CD14-positive monocyte (primary cell): ENCODE measurements at regions not wholly inside any gene's neighbourhood (a gene's known extent, or its start where the extent isn't known, plus 50 kb on each side); places are given as distances from the start of the nearest gene placed in this dataset.

Source experiments
- DNase-seq, 3 donors: peaks; one replicate each; pipeline ENCODE4 v3.0.0-alpha.2; 2011 to 2022
- H2AFZ ChIP-seq: 2 replicates; pipeline ENCODE4 v1.6.0; 2012; ENCODE audit warnings: mild to moderate bottlenecking, low read depth, low read length, inconsistent platforms; ENCODE audit not compliant: insufficient read depth, poor library complexity, severe bottlenecking
- H3K27ac ChIP-seq, 2 donors: 1 replicate in 1 of 2; 2 replicates in 1 of 2; pipeline ENCODE4 v1.5.1; 2012 to 2013; ENCODE audit warnings: low read length in 2 of 2, control low read depth in 1 of 2, inconsistent platforms in 1 of 2, low read depth in 1 of 2, mild to moderate bottlenecking in 1 of 2
- H3K27me3 ChIP-seq, 2 donors: one replicate each; pipeline versions ENCODE4 v1.6.0 to v1.6.1; 2011 to 2013; ENCODE audit warnings: low read length in 2 of 2; ENCODE audit not compliant: control insufficient read depth in 2 of 2, insufficient read depth in 2 of 2
- H3K36me3 ChIP-seq, 2 donors: replicated peaks in 1 of 2; 1 replicate in 1 of 2; 2 replicates in 1 of 2; pipeline versions ENCODE4 v1.5.1 to v1.6.1; 2012 to 2013; ENCODE audit warnings: low read length in 2 of 2, control low read depth in 1 of 2, inconsistent platforms in 1 of 2, mild to moderate bottlenecking in 1 of 2; ENCODE audit not compliant: insufficient read depth in 2 of 2, control insufficient read depth in 1 of 2
- H3K4me1 ChIP-seq, 2 donors: 1 replicate in 1 of 2; 2 replicates in 1 of 2; pipeline versions ENCODE4 v1.5.1 to v1.6.1; 2012 to 2013; ENCODE audit warnings: low read length in 2 of 2, control low read depth in 1 of 2, inconsistent platforms in 1 of 2, mild to moderate bottlenecking in 1 of 2, moderate library complexity in 1 of 2; ENCODE audit not compliant: insufficient read depth in 2 of 2, control insufficient read depth in 1 of 2
- H3K4me2 ChIP-seq: replicated peaks from 2 replicates; pipeline ENCODE3; 2012; ENCODE audit warnings: low read length, moderate library complexity, mild to moderate bottlenecking; ENCODE audit not compliant: poor library complexity, severe bottlenecking; ENCODE audit errors: extremely low read depth
- H3K4me3 ChIP-seq, 3 experiments: fragments of 200-600 bp in 1 of 3; sonication (generic) in 1 of 3; replicated peaks in 1 of 3; 1 replicate in 2 of 3; 2 replicates in 1 of 3; pipeline ENCODE4 v1.5.1; 2011 to 2013; ENCODE audit warnings: low read length in 3 of 3, mild to moderate bottlenecking in 3 of 3, control low read depth in 2 of 3, low read depth in 2 of 3, inconsistent platforms in 1 of 3, moderate library complexity in 1 of 3
- H3K79me2 ChIP-seq: 2 replicates; pipeline ENCODE4 v1.6.0; 2012; ENCODE audit warnings: mild to moderate bottlenecking, control low read depth, inconsistent platforms, low read length, moderate library complexity; ENCODE audit not compliant: insufficient read depth
- H3K9ac ChIP-seq: 2 replicates; pipeline ENCODE4 v1.6.0; 2017; ENCODE audit warnings: low read length, mild to moderate bottlenecking; ENCODE audit not compliant: insufficient read depth, poor library complexity, severe bottlenecking
- H3K9me3 ChIP-seq, 2 donors: replicated peaks in 1 of 2; 1 replicate in 1 of 2; 2 replicates in 1 of 2; pipeline versions ENCODE4 v1.5.1 to v1.6.1; 2012 to 2013; ENCODE audit warnings: low read length in 2 of 2, control low read depth in 1 of 2; ENCODE audit not compliant: control insufficient read depth in 1 of 2, insufficient read depth in 1 of 2
- H4K20me1 ChIP-seq: 2 replicates; pipeline ENCODE4 v1.6.0; 2012; ENCODE audit warnings: mild to moderate bottlenecking, low read length, control low read depth, moderate library complexity; ENCODE audit not compliant: insufficient read depth
- H3K27ac Mint-ChIP-seq, 7 donors: one replicate each; pipeline ENCODE4 v1.8.0; 2020; ENCODE audit warnings: mild to moderate bottlenecking in 7 of 7, mixed read lengths in 7 of 7, moderate library complexity in 6 of 7, inconsistent platforms in 2 of 7
- H3K27me3 Mint-ChIP-seq, 3 donors: one replicate each; pipeline ENCODE4 v1.8.0; 2021 to 2022; ENCODE audit warnings: low read depth in 3 of 3, mild to moderate bottlenecking in 3 of 3, mixed read lengths in 3 of 3, moderate library complexity in 3 of 3, inconsistent platforms in 1 of 3
- H3K36me3 Mint-ChIP-seq, 2 donors: one replicate each; pipeline ENCODE4 v1.8.0; 2020; ENCODE audit warnings: mixed read lengths in 2 of 2, inconsistent platforms in 1 of 2, mild to moderate bottlenecking in 1 of 2
- H3K4me1 Mint-ChIP-seq: one replicate; pipeline ENCODE4 v1.8.0; 2020; ENCODE audit warnings: mild to moderate bottlenecking, mixed read lengths
- H3K4me3 Mint-ChIP-seq, 2 donors: one replicate each; pipeline ENCODE4 v1.8.0; 2020; ENCODE audit warnings: mild to moderate bottlenecking in 2 of 2, mixed read lengths in 2 of 2, moderate library complexity in 1 of 2
- H3K9me3 Mint-ChIP-seq, 7 donors: one replicate each; pipeline ENCODE4 v1.8.0; 2020 to 2022; ENCODE audit warnings: mixed read lengths in 7 of 7, mild to moderate bottlenecking in 6 of 7, moderate library complexity in 6 of 7, inconsistent platforms in 2 of 7
- WGBS: methylation state at CpG from one replicate; pipeline ENCODE4 v1.1.5; 2013; ENCODE audit warnings: missing lambda C conversion rate; ENCODE audit not compliant: insufficient coverage; 5-methylcytosine and 5-hydroxymethylcytosine counted together
- intact Hi-C, 2 donors: fragments of 100-400 bp; cut with micrococcal nuclease; formaldehyde crosslinking; loops; one replicate each; pipeline versions ENCODE4 v1.15.0 to v1.15.1; 2023
- TF ChIP-seq, protein P1 (sequence below): fragments of 200-600 bp; IDR thresholded peaks from one replicate; pipeline ENCODE4 v1.8.0; 2022; ENCODE audit warnings: antibody characterized with exemption, mild to moderate bottlenecking

DNA sequence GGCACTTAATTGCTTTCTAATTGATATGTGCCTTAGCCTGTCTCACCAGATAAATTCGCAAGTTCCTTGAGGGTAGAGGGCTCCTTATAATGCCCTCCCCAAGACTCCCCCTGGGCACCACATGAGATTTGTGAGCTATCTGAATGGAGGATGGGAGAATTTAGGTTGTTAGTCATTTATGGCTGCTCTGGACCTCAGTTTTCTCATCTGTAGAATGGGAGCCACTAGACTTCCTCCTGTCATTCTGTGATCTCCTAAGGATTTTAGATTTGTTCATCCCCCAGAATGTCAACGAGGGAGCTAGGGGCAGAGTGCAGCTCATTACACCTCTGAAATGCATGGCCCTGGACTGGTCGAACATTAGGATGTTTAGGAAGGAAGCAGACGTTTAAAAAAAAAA lies 294.6 kb downstream of the MIAT start:
- TF ChIP-seq, protein P1, sequence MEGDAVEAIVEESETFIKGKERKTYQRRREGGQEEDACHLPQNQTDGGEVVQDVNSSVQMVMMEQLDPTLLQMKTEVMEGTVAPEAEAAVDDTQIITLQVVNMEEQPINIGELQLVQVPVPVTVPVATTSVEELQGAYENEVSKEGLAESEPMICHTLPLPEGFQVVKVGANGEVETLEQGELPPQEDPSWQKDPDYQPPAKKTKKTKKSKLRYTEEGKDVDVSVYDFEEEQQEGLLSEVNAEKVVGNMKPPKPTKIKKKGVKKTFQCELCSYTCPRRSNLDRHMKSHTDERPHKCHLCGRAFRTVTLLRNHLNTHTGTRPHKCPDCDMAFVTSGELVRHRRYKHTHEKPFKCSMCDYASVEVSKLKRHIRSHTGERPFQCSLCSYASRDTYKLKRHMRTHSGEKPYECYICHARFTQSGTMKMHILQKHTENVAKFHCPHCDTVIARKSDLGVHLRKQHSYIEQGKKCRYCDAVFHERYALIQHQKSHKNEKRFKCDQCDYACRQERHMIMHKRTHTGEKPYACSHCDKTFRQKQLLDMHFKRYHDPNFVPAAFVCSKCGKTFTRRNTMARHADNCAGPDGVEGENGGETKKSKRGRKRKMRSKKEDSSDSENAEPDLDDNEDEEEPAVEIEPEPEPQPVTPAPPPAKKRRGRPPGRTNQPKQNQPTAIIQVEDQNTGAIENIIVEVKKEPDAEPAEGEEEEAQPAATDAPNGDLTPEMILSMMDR = no peak
- Histone ChIP-seq H3K79me2 (no peaks in the 10 kb centered on the region), H3K9ac (no peak overlapping the region), H3K36me3 (no peaks in the 10 kb centered on the region), H2AFZ (no peak overlapping the region), H3K9me3 (peaks cover 0 to 7% of the 10 kb centered on the region in 2 donors), H3K4me2 (no peak overlapping the region), H3K27ac (no peak overlapping the region), H3K27me3 (peaks cover 32 to 37% of the 10 kb centered on the region in 2 donors), H4K20me1 (no peaks in the 10 kb centered on the region), H3K4me1 (no peaks in the 10 kb centered on the region), H3K4me3 (no peak overlapping the region)
- Mint-ChIP-seq H3K4me1 (no peaks in the 10 kb centered on the region), H3K36me3 (no peaks in the 10 kb centered on the region), H3K4me3 (peak overlapping the region in 1 of 2 donors; percentile 58), H3K9me3 (peaks cover 0 to 4% (median 0%) of the 10 kb centered on the region in 7 donors), H3K27me3 (peaks cover 39 to 57% (median 51%) of the 10 kb centered on the region in 3 donors), H3K27ac (no peak overlapping the region)
- WGBS = no CpG with 5 or more reads among the region's 4 CpGs
- no peak for DNase-seq
- intact Hi-C loops = no loop called here

DNA sequence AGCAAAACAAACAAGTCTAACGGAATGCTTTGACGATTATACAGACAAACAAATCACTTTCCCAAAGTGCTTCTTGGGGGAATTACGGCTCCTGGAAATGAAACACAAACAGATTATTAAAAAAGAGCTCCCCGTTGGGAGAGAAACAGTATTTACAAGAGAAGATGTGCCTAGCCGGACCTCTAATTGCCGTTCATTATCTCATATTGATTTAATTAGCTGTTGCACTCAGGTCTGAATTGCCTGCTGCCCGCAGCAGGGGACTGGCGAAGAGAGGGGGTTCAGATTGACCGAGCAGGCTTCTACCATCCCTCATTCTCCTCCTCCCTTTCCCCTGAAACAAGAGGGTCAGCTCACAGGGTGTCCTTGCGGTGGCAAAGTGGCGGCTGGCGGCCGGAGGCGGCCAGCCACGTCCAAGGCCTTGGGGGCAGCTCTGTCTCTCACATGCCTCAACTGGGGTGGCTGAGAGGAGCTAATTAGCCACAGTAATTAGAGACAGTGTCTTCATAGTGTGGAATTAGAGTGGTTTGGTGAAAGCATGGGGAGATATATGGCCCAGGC lies 295.1 kb downstream of the MIAT start:
- no peak overlapping the region for H3K27ac Mint-ChIP-seq
- H3K79me2 ChIP-seq = no peaks in the 10 kb centered on the region
- peak overlapping the region in 1 of 2 donors; percentile 58 for H3K4me3 Mint-ChIP-seq
- no peak overlapping the region for H3K4me3 ChIP-seq
- TF ChIP-seq, protein P1 = no peak
- no peaks in the 10 kb centered on the region for H3K4me1 ChIP-seq
- H3K36me3 Mint-ChIP-seq = no peaks in the 10 kb centered on the region
- DNase-seq = no peak
- H3K9me3 Mint-ChIP-seq = peaks cover 0 to 4% (median 0%) of the 10 kb centered on the region in 7 donors
- 28% methylated on average over 8 of the region's 15 CpGs for WGBS
- no peak overlapping the region for H3K27ac ChIP-seq
- peaks cover 0 to 7% of the 10 kb centered on the region in 2 donors for H3K9me3 ChIP-seq
- H3K4me1 Mint-ChIP-seq = no peaks in the 10 kb centered on the region
- H3K27me3 Mint-ChIP-seq = peaks cover 39 to 57% (median 51%) of the 10 kb centered on the region in 3 donors
- H3K36me3 ChIP-seq = no peaks in the 10 kb centered on the region
- no peak overlapping the region for H3K9ac ChIP-seq
- peaks cover 32 to 37% of the 10 kb centered on the region in 2 donors for H3K27me3 ChIP-seq
- no peak overlapping the region for H2AFZ ChIP-seq
- H3K4me2 ChIP-seq = no peak overlapping the region
- no peaks in the 10 kb centered on the region for H4K20me1 ChIP-seq
- intact Hi-C loops = no loop called here
